SK-N-SH treated with all-trans-retinoic acid at 6 μM for 48 hours (cell line): ENCODE measurements at regions not wholly inside any gene's neighbourhood (a gene's known extent, or its start where the extent isn't known, plus 50 kb on each side); places are given as distances from the start of the nearest gene placed in this dataset.

Experiments used
- ATAC-seq: fragments of 200-7000 bp; cut with Tn5 transposase; 3 replicates; pipeline ENCODE4 v1.9.1; 2020; ENCODE audit warnings: mild to moderate bottlenecking, moderate library complexity
- ARNTL ChIP-seq: fragments of 450-650 bp; formaldehyde crosslinking; IDR thresholded peaks from 2 replicates; pipeline ENCODE4 v1.5.0; 2020; ENCODE audit warnings: low read depth, mild to moderate bottlenecking, moderate library complexity, borderline replicate concordance
- BACH2 ChIP-seq: fragments of 250-450 bp; sonication (Bioruptor Pico); IDR thresholded peaks from 2 replicates; pipeline ENCODE4 v1.9.0; 2021; ENCODE audit warnings: mild to moderate bottlenecking, borderline replicate concordance
- CSDC2 ChIP-seq: fragments of 250-450 bp; sonication (Bioruptor Pico); IDR thresholded peaks from 2 replicates; pipeline ENCODE4 v1.5.0; 2020; ENCODE audit warnings: mild to moderate bottlenecking, moderate library complexity
- ESRRG ChIP-seq: fragments of 250-450 bp; sonication (Bioruptor Pico); IDR thresholded peaks from 2 replicates; pipeline ENCODE4 v1.6.1; 2021; ENCODE audit warnings: mild to moderate bottlenecking
- GLIS3 ChIP-seq: fragments of 250-450 bp; sonication (Bioruptor Pico); IDR thresholded peaks from 2 replicates; pipeline ENCODE4 v1.5.0; 2020; ENCODE audit warnings: mild to moderate bottlenecking, moderate library complexity
- ISL1 ChIP-seq: fragments of 250-450 bp; sonication (Bioruptor Pico); IDR thresholded peaks from 2 replicates; pipeline ENCODE4 v2.1.2; 2022; ENCODE audit warnings: mild to moderate bottlenecking, moderate library complexity
- OSR1 ChIP-seq: fragments of 250-450 bp; sonication (Bioruptor Pico); IDR thresholded peaks from 2 replicates; pipeline ENCODE4 v1.8.0; 2022; ENCODE audit warnings: moderate library complexity, mild to moderate bottlenecking, inconsistent platforms
- PPARA ChIP-seq: fragments of 250-450 bp; sonication (Bioruptor Pico); IDR thresholded peaks from 2 replicates; pipeline ENCODE4 v1.5.0; 2020; ENCODE audit warnings: mild to moderate bottlenecking, borderline replicate concordance
- RARB ChIP-seq: fragments of 250-450 bp; sonication (Bioruptor Pico); IDR thresholded peaks from 2 replicates; pipeline ENCODE4 v1.8.0; 2021; ENCODE audit warnings: mild to moderate bottlenecking, moderate library complexity
- SNAI2 ChIP-seq: fragments of 250-450 bp; sonication (Bioruptor Pico); IDR thresholded peaks from 2 replicates; pipeline ENCODE4 v1.5.0; 2020; ENCODE audit warnings: mild to moderate bottlenecking, moderate library complexity
- TCF4 ChIP-seq: fragments of 250-450 bp; sonication (Bioruptor Pico); IDR thresholded peaks from 2 replicates; pipeline ENCODE4 v1.8.0; 2021; ENCODE audit warnings: mild to moderate bottlenecking, moderate library complexity, borderline replicate concordance
- TOX ChIP-seq: fragments of 250-450 bp; sonication (Bioruptor Pico); IDR thresholded peaks from 2 replicates; pipeline ENCODE4 v1.8.0; 2021; ENCODE audit warnings: mild to moderate bottlenecking, moderate library complexity, borderline replicate concordance
- ZC3H10 ChIP-seq: fragments of 250-450 bp; sonication (Bioruptor Pico); IDR thresholded peaks from 2 replicates; pipeline ENCODE4 v1.5.1; 2021; ENCODE audit warnings: mild to moderate bottlenecking, moderate library complexity
- ZFP30 ChIP-seq: fragments of 450-650 bp; formaldehyde crosslinking; IDR thresholded peaks from 2 replicates; pipeline ENCODE4 v1.5.0; 2022; ENCODE audit warnings: mild to moderate bottlenecking, moderate library complexity
- ZNF565 ChIP-seq: fragments of 450-650 bp; formaldehyde crosslinking; conservative IDR thresholded peaks from 2 replicates; pipeline ENCODE4 v1.5.0; 2020; ENCODE audit warnings: low read depth, mild to moderate bottlenecking, moderate library complexity
- ZNF70 ChIP-seq: fragments of 450-650 bp; formaldehyde crosslinking; IDR thresholded peaks from 2 replicates; pipeline ENCODE4 v1.5.0; 2020; ENCODE audit warnings: mild to moderate bottlenecking, moderate library complexity
- ZNF8 ChIP-seq: fragments of 450-650 bp; formaldehyde crosslinking; IDR thresholded peaks from 2 replicates; pipeline ENCODE4 v1.5.0; 2020; ENCODE audit warnings: mild to moderate bottlenecking, moderate library complexity
- TF ChIP-seq, protein P1 (sequence below): fragments of 250-450 bp; sonication (Bioruptor Pico); IDR thresholded peaks from 2 replicates; pipeline ENCODE4 v1.5.0; 2020; ENCODE audit warnings: mild to moderate bottlenecking, moderate library complexity
- TF ChIP-seq, protein P2 (sequence below): fragments of 250-450 bp; sonication (Bioruptor Pico); IDR thresholded peaks from 2 replicates; pipeline ENCODE4 v1.8.0; 2020; ENCODE audit warnings: mild to moderate bottlenecking, moderate library complexity, borderline replicate concordance
- TF ChIP-seq, protein P3 (sequence below): fragments of 250-450 bp; sonication (Bioruptor Pico); IDR thresholded peaks from 2 replicates; pipeline ENCODE4 v1.5.1; 2021; ENCODE audit warnings: mild to moderate bottlenecking, moderate library complexity
- TF ChIP-seq, protein P4 (sequence below): fragments of 250-450 bp; sonication (Bioruptor Pico); IDR thresholded peaks from 2 replicates; pipeline ENCODE4 v1.5.1; 2020; ENCODE audit warnings: low read depth, mild to moderate bottlenecking, moderate library complexity

DNA sequence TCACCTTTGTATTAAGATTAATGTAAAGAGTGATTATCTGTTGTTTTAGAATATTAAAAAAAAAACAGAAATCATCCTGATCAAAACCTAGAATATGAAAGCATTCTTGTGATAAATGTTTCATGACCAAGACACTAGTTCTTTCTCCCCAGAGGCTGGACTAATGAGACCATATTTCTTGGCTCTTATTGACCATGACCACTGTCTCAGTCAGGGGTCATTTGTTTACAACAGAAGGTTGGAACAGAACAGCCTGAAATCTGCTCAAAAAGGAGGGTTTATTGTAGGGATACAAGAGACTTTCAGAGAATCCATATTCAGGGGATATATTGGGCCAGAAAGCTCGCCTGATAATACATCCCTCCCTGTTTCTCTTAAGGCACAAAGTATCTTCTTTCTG, 87.7 kb downstream of the TMEM30B start:
- ATAC-seq: no peak
- TF ChIP-seq, protein P1, sequence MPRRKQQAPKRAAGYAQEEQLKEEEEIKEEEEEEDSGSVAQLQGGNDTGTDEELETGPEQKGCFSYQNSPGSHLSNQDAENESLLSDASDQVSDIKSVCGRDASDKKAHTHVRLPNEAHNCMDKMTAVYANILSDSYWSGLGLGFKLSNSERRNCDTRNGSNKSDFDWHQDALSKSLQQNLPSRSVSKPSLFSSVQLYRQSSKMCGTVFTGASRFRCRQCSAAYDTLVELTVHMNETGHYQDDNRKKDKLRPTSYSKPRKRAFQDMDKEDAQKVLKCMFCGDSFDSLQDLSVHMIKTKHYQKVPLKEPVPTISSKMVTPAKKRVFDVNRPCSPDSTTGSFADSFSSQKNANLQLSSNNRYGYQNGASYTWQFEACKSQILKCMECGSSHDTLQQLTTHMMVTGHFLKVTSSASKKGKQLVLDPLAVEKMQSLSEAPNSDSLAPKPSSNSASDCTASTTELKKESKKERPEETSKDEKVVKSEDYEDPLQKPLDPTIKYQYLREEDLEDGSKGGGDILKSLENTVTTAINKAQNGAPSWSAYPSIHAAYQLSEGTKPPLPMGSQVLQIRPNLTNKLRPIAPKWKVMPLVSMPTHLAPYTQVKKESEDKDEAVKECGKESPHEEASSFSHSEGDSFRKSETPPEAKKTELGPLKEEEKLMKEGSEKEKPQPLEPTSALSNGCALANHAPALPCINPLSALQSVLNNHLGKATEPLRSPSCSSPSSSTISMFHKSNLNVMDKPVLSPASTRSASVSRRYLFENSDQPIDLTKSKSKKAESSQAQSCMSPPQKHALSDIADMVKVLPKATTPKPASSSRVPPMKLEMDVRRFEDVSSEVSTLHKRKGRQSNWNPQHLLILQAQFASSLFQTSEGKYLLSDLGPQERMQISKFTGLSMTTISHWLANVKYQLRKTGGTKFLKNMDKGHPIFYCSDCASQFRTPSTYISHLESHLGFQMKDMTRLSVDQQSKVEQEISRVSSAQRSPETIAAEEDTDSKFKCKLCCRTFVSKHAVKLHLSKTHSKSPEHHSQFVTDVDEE (CRISPR knock-in tag): no peak
- TF ChIP-seq ZFP30 (CRISPR knock-in tag) (no peak), ZC3H10 (CRISPR knock-in tag) (no peak), RARB (CRISPR knock-in tag) (no peak), ESRRG (CRISPR knock-in tag) (no peak), ZNF8 (CRISPR knock-in tag) (no peak), SNAI2 (CRISPR knock-in tag) (no peak), BACH2 (CRISPR knock-in tag) (no peak)
- TF ChIP-seq, protein P2, sequence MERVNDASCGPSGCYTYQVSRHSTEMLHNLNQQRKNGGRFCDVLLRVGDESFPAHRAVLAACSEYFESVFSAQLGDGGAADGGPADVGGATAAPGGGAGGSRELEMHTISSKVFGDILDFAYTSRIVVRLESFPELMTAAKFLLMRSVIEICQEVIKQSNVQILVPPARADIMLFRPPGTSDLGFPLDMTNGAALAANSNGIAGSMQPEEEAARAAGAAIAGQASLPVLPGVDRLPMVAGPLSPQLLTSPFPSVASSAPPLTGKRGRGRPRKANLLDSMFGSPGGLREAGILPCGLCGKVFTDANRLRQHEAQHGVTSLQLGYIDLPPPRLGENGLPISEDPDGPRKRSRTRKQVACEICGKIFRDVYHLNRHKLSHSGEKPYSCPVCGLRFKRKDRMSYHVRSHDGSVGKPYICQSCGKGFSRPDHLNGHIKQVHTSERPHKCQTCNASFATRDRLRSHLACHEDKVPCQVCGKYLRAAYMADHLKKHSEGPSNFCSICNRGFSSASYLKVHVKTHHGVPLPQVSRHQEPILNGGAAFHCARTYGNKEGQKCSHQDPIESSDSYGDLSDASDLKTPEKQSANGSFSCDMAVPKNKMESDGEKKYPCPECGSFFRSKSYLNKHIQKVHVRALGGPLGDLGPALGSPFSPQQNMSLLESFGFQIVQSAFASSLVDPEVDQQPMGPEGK (CRISPR knock-in tag): no peak
- TF ChIP-seq, protein P3, sequence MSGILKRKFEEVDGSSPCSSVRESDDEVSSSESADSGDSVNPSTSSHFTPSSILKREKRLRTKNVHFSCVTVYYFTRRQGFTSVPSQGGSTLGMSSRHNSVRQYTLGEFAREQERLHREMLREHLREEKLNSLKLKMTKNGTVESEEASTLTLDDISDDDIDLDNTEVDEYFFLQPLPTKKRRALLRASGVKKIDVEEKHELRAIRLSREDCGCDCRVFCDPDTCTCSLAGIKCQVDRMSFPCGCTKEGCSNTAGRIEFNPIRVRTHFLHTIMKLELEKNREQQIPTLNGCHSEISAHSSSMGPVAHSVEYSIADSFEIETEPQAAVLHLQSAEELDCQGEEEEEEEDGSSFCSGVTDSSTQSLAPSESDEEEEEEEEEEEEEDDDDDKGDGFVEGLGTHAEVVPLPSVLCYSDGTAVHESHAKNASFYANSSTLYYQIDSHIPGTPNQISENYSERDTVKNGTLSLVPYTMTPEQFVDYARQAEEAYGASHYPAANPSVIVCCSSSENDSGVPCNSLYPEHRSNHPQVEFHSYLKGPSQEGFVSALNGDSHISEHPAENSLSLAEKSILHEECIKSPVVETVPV: no peak

DNA sequence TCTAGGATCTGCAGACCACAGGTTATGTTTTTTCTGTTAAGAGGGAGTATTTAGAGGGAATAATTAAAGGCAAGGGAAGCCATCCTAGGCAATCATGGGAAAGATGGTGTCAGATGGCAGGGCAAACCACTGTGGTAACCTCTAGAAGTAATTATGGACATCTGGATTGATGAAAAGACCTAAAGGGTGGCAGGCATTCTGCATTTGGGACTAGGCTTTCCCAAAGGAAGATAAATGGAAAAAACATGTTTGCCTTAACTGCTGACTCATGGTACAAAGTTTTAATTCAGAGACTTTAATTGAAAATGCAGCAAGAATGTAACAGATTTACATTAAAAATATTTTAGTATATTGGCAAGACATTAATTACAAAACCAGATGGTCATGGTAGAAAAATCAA, 88.1 kb downstream of the TMEM30B start:
- TF ChIP-seq PPARA (CRISPR knock-in tag) (no peak), RARB (CRISPR knock-in tag) (no peak), ZC3H10 (CRISPR knock-in tag) (no peak), BACH2 (CRISPR knock-in tag) (no peak), ZNF565 (CRISPR knock-in tag) (no peak), TOX (CRISPR knock-in tag) (no peak), GLIS3 (no peak), ZNF70 (CRISPR knock-in tag) (no peak), TCF4 (no peak)
- TF ChIP-seq, protein P4, sequence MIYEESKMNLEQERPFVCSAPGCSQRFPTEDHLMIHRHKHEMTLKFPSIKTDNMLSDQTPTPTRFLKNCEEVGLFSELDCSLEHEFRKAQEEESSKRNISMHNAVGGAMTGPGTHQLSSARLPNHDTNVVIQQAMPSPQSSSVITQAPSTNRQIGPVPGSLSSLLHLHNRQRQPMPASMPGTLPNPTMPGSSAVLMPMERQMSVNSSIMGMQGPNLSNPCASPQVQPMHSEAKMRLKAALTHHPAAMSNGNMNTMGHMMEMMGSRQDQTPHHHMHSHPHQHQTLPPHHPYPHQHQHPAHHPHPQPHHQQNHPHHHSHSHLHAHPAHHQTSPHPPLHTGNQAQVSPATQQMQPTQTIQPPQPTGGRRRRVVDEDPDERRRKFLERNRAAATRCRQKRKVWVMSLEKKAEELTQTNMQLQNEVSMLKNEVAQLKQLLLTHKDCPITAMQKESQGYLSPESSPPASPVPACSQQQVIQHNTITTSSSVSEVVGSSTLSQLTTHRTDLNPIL (CRISPR knock-in tag): no peak
- TF ChIP-seq, protein P1 (CRISPR knock-in tag): no peak
- TF ChIP-seq, protein P3: no peak
- ATAC-seq: no peak

DNA sequence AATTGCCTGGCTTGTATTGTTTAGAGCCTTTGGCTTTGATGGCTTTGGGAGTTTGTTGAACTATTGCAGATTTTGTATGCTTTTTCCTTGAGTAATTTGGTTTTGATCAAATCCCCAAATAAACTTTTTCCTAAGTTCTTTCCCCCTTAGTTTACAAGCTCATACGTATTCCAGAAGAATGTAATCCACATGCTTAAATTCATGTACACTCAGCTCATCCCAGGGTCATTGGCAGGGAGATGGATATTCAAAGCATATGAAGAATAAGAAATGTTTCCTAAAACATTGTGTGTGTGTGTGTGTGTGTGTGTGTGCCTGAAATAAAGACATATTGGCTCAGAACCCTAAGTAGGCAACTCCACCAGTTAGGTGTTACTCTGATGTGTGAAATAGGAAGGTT, 89.4 kb downstream of the TMEM30B start:
- no peak for ATAC-seq
- TF ChIP-seq, protein P2 (CRISPR knock-in tag): no peak
- no peak for TF ChIP-seq ZFP30 (CRISPR knock-in tag)
- TF ChIP-seq ZNF70 (CRISPR knock-in tag): no peak
- TF ChIP-seq ZNF565 (CRISPR knock-in tag): no peak
- TF ChIP-seq ISL1 (CRISPR knock-in tag): no peak
- no peak for TF ChIP-seq BACH2 (CRISPR knock-in tag)
- no peak for TF ChIP-seq ARNTL
- no peak for TF ChIP-seq CSDC2
- TF ChIP-seq TCF4: no peak
- TF ChIP-seq OSR1 (CRISPR knock-in tag): no peak
- TF ChIP-seq, protein P1 (CRISPR knock-in tag): no peak
